ENCODE measurements at regions not wholly inside any gene's neighbourhood (a gene's known extent, or its start where the extent isn't known, plus 50 kb on each side); places are given as distances from the start of the nearest gene placed in this dataset.

GRCh38 chr7:81506609-81507008 lies 263.2 kb downstream of the HGF start:
- intact Hi-C loops (cut with DNase I) = no loop called here

DNA sequence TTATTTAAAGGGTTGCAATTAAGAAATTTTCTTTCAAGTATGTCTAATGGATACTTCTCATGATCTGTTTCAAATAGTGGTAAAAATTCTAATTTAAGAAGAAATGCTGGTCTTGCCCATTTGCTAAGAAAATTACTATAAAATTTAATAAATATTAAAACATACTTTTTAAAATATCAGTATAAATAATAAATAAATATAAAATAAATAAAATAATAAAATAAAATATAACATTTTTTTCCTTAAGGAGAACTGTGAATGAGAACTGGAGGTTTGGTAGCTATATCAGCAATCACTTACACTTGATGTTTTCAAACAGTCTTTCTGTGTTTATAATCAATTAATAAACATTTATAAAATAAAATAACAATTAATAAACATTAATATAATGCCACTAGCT lies 266.1 kb downstream of the HGF start:
- TF ChIP-seq, protein P1, sequence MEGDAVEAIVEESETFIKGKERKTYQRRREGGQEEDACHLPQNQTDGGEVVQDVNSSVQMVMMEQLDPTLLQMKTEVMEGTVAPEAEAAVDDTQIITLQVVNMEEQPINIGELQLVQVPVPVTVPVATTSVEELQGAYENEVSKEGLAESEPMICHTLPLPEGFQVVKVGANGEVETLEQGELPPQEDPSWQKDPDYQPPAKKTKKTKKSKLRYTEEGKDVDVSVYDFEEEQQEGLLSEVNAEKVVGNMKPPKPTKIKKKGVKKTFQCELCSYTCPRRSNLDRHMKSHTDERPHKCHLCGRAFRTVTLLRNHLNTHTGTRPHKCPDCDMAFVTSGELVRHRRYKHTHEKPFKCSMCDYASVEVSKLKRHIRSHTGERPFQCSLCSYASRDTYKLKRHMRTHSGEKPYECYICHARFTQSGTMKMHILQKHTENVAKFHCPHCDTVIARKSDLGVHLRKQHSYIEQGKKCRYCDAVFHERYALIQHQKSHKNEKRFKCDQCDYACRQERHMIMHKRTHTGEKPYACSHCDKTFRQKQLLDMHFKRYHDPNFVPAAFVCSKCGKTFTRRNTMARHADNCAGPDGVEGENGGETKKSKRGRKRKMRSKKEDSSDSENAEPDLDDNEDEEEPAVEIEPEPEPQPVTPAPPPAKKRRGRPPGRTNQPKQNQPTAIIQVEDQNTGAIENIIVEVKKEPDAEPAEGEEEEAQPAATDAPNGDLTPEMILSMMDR (IDR thresholded peaks at IDR 0.05) = no peak
- TF ChIP-seq POLR2A (IDR thresholded peaks at IDR 0.05) (no peak), EP300 (IDR thresholded peaks at IDR 0.05) (no peak)

More at GRCh38 chr7:81506609-81507008, 263.2 kb downstream of the HGF start:
- TF ChIP-seq, protein P1 (IDR thresholded peaks at IDR 0.05) = no peak
- no peak for TF ChIP-seq POLR2A (IDR thresholded peaks at IDR 0.05)
- TF ChIP-seq EP300 (IDR thresholded peaks at IDR 0.05) = no peak
- Histone ChIP-seq H3K4me1 (ENCODE audit: insufficient read depth) (no peaks in the 10 kb centered on the region), H3K9me3 (no peaks in the 10 kb centered on the region), H3K27me3 (no peaks in the 10 kb centered on the region), H3K4me3 (no peak overlapping the region), H3K36me3 (no peaks in the 10 kb centered on the region), H3K27ac (no peak overlapping the region)
- DNase-seq = no peak
- 34 to 42% (median 38%) methylated on average over 1 of the region's 1 CpG for WGBS, 3 donors

DNA sequence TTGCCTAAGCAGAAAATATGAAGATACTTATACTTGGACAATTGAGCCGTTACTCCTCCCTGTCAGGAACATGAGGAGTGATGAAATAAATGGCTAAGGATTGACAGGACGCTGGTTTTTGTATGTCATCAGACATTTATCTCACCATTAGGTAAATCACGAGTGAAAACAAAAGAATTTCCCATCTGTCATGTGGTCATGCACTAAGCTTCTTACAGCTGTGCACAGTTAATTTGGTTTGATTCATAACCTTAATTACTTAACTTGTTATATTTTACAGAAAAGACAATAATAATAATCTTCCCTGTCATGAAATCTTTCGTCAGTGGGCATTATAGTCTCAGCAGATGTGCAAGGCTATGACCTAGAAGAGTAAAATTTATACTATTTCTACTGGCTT lies 266.5 kb downstream of the HGF start:
- TF ChIP-seq EP300 (IDR thresholded peaks at IDR 0.05) = no peak
- TF ChIP-seq, protein P1 (IDR thresholded peaks at IDR 0.05) = no peak
- no peak for TF ChIP-seq POLR2A (IDR thresholded peaks at IDR 0.05)
- Histone ChIP-seq H3K27me3 (no peaks in the 10 kb centered on the region), H3K36me3 (no peaks in the 10 kb centered on the region), H3K4me1 (ENCODE audit: insufficient read depth) (no peaks in the 10 kb centered on the region), H3K4me3 (no peak overlapping the region), H3K27ac (no peak overlapping the region), H3K9me3 (no peaks in the 10 kb centered on the region)
- intact Hi-C loops (cut with DNase I) = no loop called here
- WGBS, 3 donors = 69 to 78% (median 76%) methylated on average over 4 of the region's 4 CpGs
- DNase-seq = no peak

More for the DNA sequence above, 266.1 kb downstream of the HGF start:
- no peak for DNase-seq
- Histone ChIP-seq H3K9me3 (no peaks in the 10 kb centered on the region), H3K27me3 (no peaks in the 10 kb centered on the region), H3K4me3 (no peak overlapping the region), H3K27ac (no peak overlapping the region), H3K36me3 (no peaks in the 10 kb centered on the region), H3K4me1 (ENCODE audit: insufficient read depth) (no peaks in the 10 kb centered on the region)
- intact Hi-C loops (cut with DNase I) = no loop called here

- Histone ChIP-seq H3K4me1 (ENCODE audit: insufficient read depth) (no peaks in the 10 kb centered on the region), H3K27me3 (no peaks in the 10 kb centered on the region), H3K9me3 (no peaks in the 10 kb centered on the region), H3K4me3 (no peak overlapping the region), H3K36me3 (no peaks in the 10 kb centered on the region), H3K27ac (no peak overlapping the region)
- intact Hi-C loops (cut with DNase I) = no loop called here
- TF ChIP-seq, protein P1 (IDR thresholded peaks at IDR 0.05) = no peak
- TF ChIP-seq POLR2A (IDR thresholded peaks at IDR 0.05) (no peak), EP300 (IDR thresholded peaks at IDR 0.05) (no peak)
- DNase-seq = no peak
- 40 to 42% (median 40%) methylated on average over 2 of the region's 2 CpGs for WGBS, 3 donors
These were observed 268.6 kb downstream of the HGF start for GRCh38 chr7:81501220-81501619.

DNA sequence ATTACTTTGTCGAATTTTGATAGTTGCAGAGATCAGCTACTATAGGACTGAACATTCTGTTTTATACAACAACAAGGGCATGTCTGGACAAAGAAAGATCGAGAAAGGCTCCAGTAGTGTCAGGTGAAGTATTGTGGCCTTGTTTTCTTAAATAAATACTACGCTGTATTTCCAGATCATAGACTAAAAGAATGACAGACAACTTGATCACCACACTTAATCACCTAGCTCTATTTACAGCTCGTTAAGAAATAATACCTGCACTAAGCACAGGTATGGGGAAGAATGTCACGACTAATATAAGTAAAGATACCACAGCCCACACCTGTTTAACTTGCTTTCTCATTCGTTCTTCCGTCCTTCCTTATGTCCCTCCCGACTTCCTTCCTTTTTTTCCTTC lies 269.2 kb downstream of the HGF start:
- Histone ChIP-seq H3K27me3 (no peaks in the 10 kb centered on the region), H3K9me3 (no peaks in the 10 kb centered on the region), H3K27ac (no peak overlapping the region), H3K4me1 (ENCODE audit: insufficient read depth) (no peaks in the 10 kb centered on the region), H3K4me3 (no peak overlapping the region), H3K36me3 (no peaks in the 10 kb centered on the region)
- WGBS, 3 donors = 91 to 94% (median 93%) methylated on average over 8 of the region's 8 CpGs
- TF ChIP-seq, protein P1 (IDR thresholded peaks at IDR 0.05) = no peak
- no peak for TF ChIP-seq EP300 (IDR thresholded peaks at IDR 0.05)
- TF ChIP-seq POLR2A (IDR thresholded peaks at IDR 0.05) = no peak
- DNase-seq = no peak
- intact Hi-C loops (cut with DNase I) = no loop called here

All from ovary (tissue), 7 donors.